Embryonic facial prominence (tissue), 1 donor: ENCODE measurements at regions not wholly inside any gene's neighbourhood (a gene's known extent, or its start where the extent isn't known, plus 50 kb on each side); places are given as distances from the start of the nearest gene placed in this dataset.

Experiments used
- DNase-seq: peaks from one replicate; pipeline ENCODE4 v3.0.0-alpha.2; 2016; ENCODE audit errors: extremely low spot score

GRCh38 chr6:6912817-6913744 lies 194.7 kb upstream of the RREB1 start:
- DNase-seq: no peak

- DNase-seq: no peak
Measured at GRCh38 chr6:6915219-6915618, 192.5 kb upstream of the RREB1 start.

GRCh38 chr6:6915813-6916547 lies 191.8 kb upstream of the RREB1 start:
- DNase-seq: no peak

- DNase-seq: no peak
Measured at GRCh38 chr6:6916598-6916997, 191.2 kb upstream of the RREB1 start.

- no peak for DNase-seq
Measured at GRCh38 chr6:6918216-6918983, 189.4 kb upstream of the RREB1 start.

GRCh38 chr6:6919173-6919572 lies 188.6 kb upstream of the RREB1 start:
- DNase-seq: no peak

- DNase-seq: no peak
Measured at GRCh38 chr6:6920114-6920986, 187.4 kb upstream of the RREB1 start.

- no peak for DNase-seq
Measured at GRCh38 chr6:6920987-6921313, 186.8 kb upstream of the RREB1 start.

- no peak for DNase-seq
Measured at GRCh38 chr6:6922166-6922565, 185.6 kb upstream of the RREB1 start.

- no peak for DNase-seq
Measured at GRCh38 chr6:6923605-6924004, 184.2 kb upstream of the RREB1 start.

GRCh38 chr6:6924708-6925107 lies 183.1 kb upstream of the RREB1 start:
- DNase-seq: no peak

GRCh38 chr6:6925391-6926164 lies 182.2 kb upstream of the RREB1 start:
- DNase-seq: no peak

GRCh38 chr6:6926856-6927255 lies 180.9 kb upstream of the RREB1 start:
- DNase-seq: no peak

- no peak for DNase-seq
Measured at GRCh38 chr6:6927521-6928361, 180.0 kb upstream of the RREB1 start.

- DNase-seq: no peak
Measured at GRCh38 chr6:6930223-6930880, 177.4 kb upstream of the RREB1 start.

- no peak for DNase-seq
Measured at GRCh38 chr6:6931071-6932025, 176.4 kb upstream of the RREB1 start.

GRCh38 chr6:6932341-6932740 lies 175.4 kb upstream of the RREB1 start:
- no peak for DNase-seq

GRCh38 chr6:6932968-6933367 lies 174.8 kb upstream of the RREB1 start:
- no peak for DNase-seq
